Mucosa of stomach (tissue), 1 donor: ENCODE measurements at regions not wholly inside any gene's neighbourhood (a gene's known extent, or its start where the extent isn't known, plus 50 kb on each side); places are given as distances from the start of the nearest gene placed in this dataset.
A peak's percentile ranks its signal among the peaks of the same experiment; 100 is the strongest.

Experiments used
- H3K27me3 ChIP-seq: one replicate; pipeline ENCODE4 v1.7.0; 2013; ENCODE audit warnings: mild to moderate bottlenecking, low read length; ENCODE audit not compliant: control insufficient read depth, insufficient read depth
- H3K36me3 ChIP-seq: one replicate; pipeline ENCODE4 v1.7.0; 2013; ENCODE audit warnings: low read length; ENCODE audit not compliant: control insufficient read depth, insufficient read depth
- H3K4me1 ChIP-seq: one replicate; pipeline ENCODE4 v1.7.0; 2013; ENCODE audit warnings: mild to moderate bottlenecking, low read length; ENCODE audit not compliant: control insufficient read depth, insufficient read depth
- H3K4me3 ChIP-seq: one replicate; pipeline ENCODE4 v1.7.0; 2013; ENCODE audit warnings: low read length
- H3K9ac ChIP-seq: one replicate; pipeline ENCODE4 v1.7.0; 2013; ENCODE audit warnings: mild to moderate bottlenecking, low read length, moderate library complexity
- H3K9me3 ChIP-seq: one replicate; pipeline ENCODE4 v1.7.0; 2013; ENCODE audit warnings: mild to moderate bottlenecking, low read length, moderate library complexity; ENCODE audit not compliant: control insufficient read depth
- donor health status: Pancreatic carcinoma.

- no peaks in the 10 kb centered on the region for H3K27me3 ChIP-seq
- peaks cover 9% of the 10 kb centered on the region for H3K4me1 ChIP-seq
- H3K9me3 ChIP-seq, result no peaks in the 10 kb centered on the region
- H3K4me3 ChIP-seq, result no peak overlapping the region
- no peak overlapping the region for H3K9ac ChIP-seq
- H3K36me3 ChIP-seq, result no peaks in the 10 kb centered on the region
Measured at GRCh38 chr11:27194976-27195375, 154.4 kb downstream of the BBOX1 start.

- Histone ChIP-seq H3K36me3 (no peaks in the 10 kb centered on the region), H3K27me3 (no peaks in the 10 kb centered on the region)
Measured at GRCh38 chr11:27193434-27194225, 153.0 kb downstream of the BBOX1 start.

GRCh38 chr11:27192184-27192583 is 151.6 kb downstream of the BBOX1 start:
- Histone ChIP-seq H3K36me3 (no peaks in the 10 kb centered on the region), H3K4me1 (peaks cover 23% of the 10 kb centered on the region), H3K4me3 (no peak overlapping the region), H3K9ac (no peak overlapping the region), H3K27me3 (no peaks in the 10 kb centered on the region), H3K9me3 (no peaks in the 10 kb centered on the region)

More at GRCh38 chr11:27193434-27194225, 153.0 kb downstream of the BBOX1 start:
- peaks cover 9% of the 10 kb centered on the region for H3K4me1 ChIP-seq
- no peaks in the 10 kb centered on the region for H3K9me3 ChIP-seq
- no peak overlapping the region for H3K4me3 ChIP-seq
- no peak overlapping the region for H3K9ac ChIP-seq

GRCh38 chr11:27191639-27192038 is 151.0 kb downstream of the BBOX1 start:
- Histone ChIP-seq H3K36me3 (no peaks in the 10 kb centered on the region), H3K27me3 (no peaks in the 10 kb centered on the region), H3K4me3 (no peak overlapping the region), H3K9ac (no peak overlapping the region), H3K4me1 (peaks cover 25% of the 10 kb centered on the region), H3K9me3 (no peaks in the 10 kb centered on the region)

- H3K27me3 ChIP-seq, result no peaks in the 10 kb centered on the region
- no peak overlapping the region for H3K4me3 ChIP-seq
- no peak overlapping the region for H3K9ac ChIP-seq
- no peaks in the 10 kb centered on the region for H3K36me3 ChIP-seq
- peaks cover 38% of the 10 kb centered on the region for H3K4me1 ChIP-seq
- no peaks in the 10 kb centered on the region for H3K9me3 ChIP-seq
Measured at GRCh38 chr11:27188696-27189095, 148.1 kb downstream of the BBOX1 start.

- H3K36me3 ChIP-seq, result no peaks in the 10 kb centered on the region
- H3K4me1 ChIP-seq, result peaks cover 38% of the 10 kb centered on the region
- no peak overlapping the region for H3K4me3 ChIP-seq
- no peaks in the 10 kb centered on the region for H3K27me3 ChIP-seq
- no peaks in the 10 kb centered on the region for H3K9me3 ChIP-seq
- no peak overlapping the region for H3K9ac ChIP-seq
Measured at GRCh38 chr11:27187848-27188621, 147.4 kb downstream of the BBOX1 start.

GRCh38 chr11:27187075-27187847 is 146.6 kb downstream of the BBOX1 start:
- Histone ChIP-seq H3K4me3 (no peak overlapping the region), H3K9me3 (no peaks in the 10 kb centered on the region), H3K4me1 (peaks cover 38% of the 10 kb centered on the region), H3K27me3 (no peaks in the 10 kb centered on the region), H3K9ac (no peak overlapping the region), H3K36me3 (no peaks in the 10 kb centered on the region)

- Histone ChIP-seq H3K4me1 (peaks cover 38% of the 10 kb centered on the region), H3K27me3 (no peaks in the 10 kb centered on the region), H3K9ac (no peak overlapping the region), H3K4me3 (no peak overlapping the region), H3K36me3 (no peaks in the 10 kb centered on the region), H3K9me3 (no peaks in the 10 kb centered on the region)
Measured at GRCh38 chr11:27186580-27186979, 146.0 kb downstream of the BBOX1 start.

- Histone ChIP-seq H3K4me3 (no peak overlapping the region), H3K9me3 (no peaks in the 10 kb centered on the region), H3K27me3 (no peaks in the 10 kb centered on the region), H3K4me1 (peaks cover 38% of the 10 kb centered on the region), H3K36me3 (no peaks in the 10 kb centered on the region), H3K9ac (peak overlapping the region; percentile 12)
Measured at GRCh38 chr11:27184458-27185312, 144.1 kb downstream of the BBOX1 start.

GRCh38 chr11:27183672-27184457 is 143.2 kb downstream of the BBOX1 start:
- Histone ChIP-seq H3K9me3 (no peaks in the 10 kb centered on the region), H3K36me3 (no peaks in the 10 kb centered on the region), H3K4me3 (no peak overlapping the region), H3K27me3 (no peaks in the 10 kb centered on the region), H3K9ac (no peak overlapping the region), H3K4me1 (peaks cover 38% of the 10 kb centered on the region)

- Histone ChIP-seq H3K9me3 (no peaks in the 10 kb centered on the region), H3K4me3 (no peak overlapping the region), H3K9ac (no peak overlapping the region), H3K36me3 (no peaks in the 10 kb centered on the region), H3K4me1 (peaks cover 11% of the 10 kb centered on the region), H3K27me3 (no peaks in the 10 kb centered on the region)
Measured at GRCh38 chr11:27179334-27179733, 138.7 kb downstream of the BBOX1 start.
